H1 (cell line): ENCODE measurements at regions not wholly inside any gene's neighbourhood (a gene's known extent, or its start where the extent isn't known, plus 50 kb on each side); places are given as distances from the start of the nearest gene placed in this dataset.

Experiments used
- CTCF ChIA-PET: fragments of 300-600 bp; sonication (Branson Sonifier 250); formaldehyde crosslinking; loops from one replicate; lab custom pipeline; 2021; ENCODE audit not compliant: partially characterized antibody; lab: Charles Lee
- POLR2A ChIA-PET: fragments of 300-600 bp; sonication (Branson Sonifier 250); formaldehyde crosslinking; loops from one replicate; lab custom pipeline; 2021; ENCODE audit warnings: inconsistent platforms; ENCODE audit not compliant: partially characterized antibody; lab: Charles Lee
- DNase-seq, 2 experiments: peaks; one replicate each; pipeline versions ENCODE4 v3.0.0 to v3.0.0-alpha.2; 2010 to 2022; ENCODE audit warnings: low spot score in 2 of 2, low read depth in 1 of 2, mixed read lengths in 1 of 2
- FAIRE-seq: peaks from 2 replicates; lab custom pipeline; 2011; peaks lifted over from hg19 to GRCh38; lab: Jason Lieb, UNC
- H2AFZ ChIP-seq: 2 replicates; pipeline ENCODE4 v1.8.1; 2012; ENCODE audit warnings: low read length, inconsistent platforms
- H2AK5ac ChIP-seq: 2 replicates; pipeline ENCODE4 v1.6.1; 2013; ENCODE audit warnings: low read depth, low read length
- H2BK120ac ChIP-seq: replicated peaks from 2 replicates; pipeline ENCODE3; 2013; ENCODE audit warnings: low read depth, low read length, inconsistent platforms
- H2BK12ac ChIP-seq: 2 replicates; pipeline ENCODE4 v1.6.1; 2013; ENCODE audit warnings: low read depth, low read length
- H2BK15ac ChIP-seq: 2 replicates; pipeline ENCODE4 v1.6.1; 2013; ENCODE audit warnings: low read length
- H2BK20ac ChIP-seq: 2 replicates; pipeline ENCODE4 v1.6.1; 2013; ENCODE audit warnings: low read length
- H2BK5ac ChIP-seq: 2 replicates; pipeline ENCODE4 v1.6.1; 2013; ENCODE audit warnings: low read depth, low read length
- H3K14ac ChIP-seq: 2 replicates; pipeline ENCODE4 v1.6.1; 2013; ENCODE audit warnings: inconsistent platforms; ENCODE audit not compliant: insufficient read length
- H3K18ac ChIP-seq: 2 replicates; pipeline ENCODE4 v1.6.1; 2013; ENCODE audit warnings: low read length; ENCODE audit errors: extremely low read depth
- H3K23ac ChIP-seq: 2 replicates; pipeline ENCODE4 v1.6.1; 2013; ENCODE audit warnings: inconsistent platforms; ENCODE audit not compliant: insufficient read length
- H3K23me2 ChIP-seq: 2 replicates; pipeline ENCODE4 v1.6.1; 2013; ENCODE audit warnings: low read depth, low read length
- H3K27ac ChIP-seq: 2 replicates; pipeline ENCODE4 v1.6.1; 2011; ENCODE audit warnings: low read depth, low read length, inconsistent platforms
- H3K27me3 ChIP-seq, 4 experiments: replicated peaks in 1 of 4; 1 replicate in 1 of 4; 2 replicates in 3 of 4; pipeline versions ENCODE4 v1.6.1 to v1.8.1; 2011 to 2013; ENCODE audit warnings: low read length in 3 of 4, mild to moderate bottlenecking in 3 of 4, inconsistent platforms in 2 of 4, mixed read lengths in 2 of 4, moderate library complexity in 1 of 4; ENCODE audit not compliant: control insufficient read depth in 3 of 4, insufficient read depth in 3 of 4; ENCODE audit errors: extremely low read depth in 1 of 4
- H3K36me3 ChIP-seq, 4 experiments: 2 replicates each; pipeline versions ENCODE4 v1.6.1 to v1.8.1; 2011 to 2013; ENCODE audit warnings: mild to moderate bottlenecking in 4 of 4, low read length in 3 of 4, moderate library complexity in 2 of 4, control low read depth in 1 of 4, inconsistent platforms in 1 of 4; ENCODE audit not compliant: insufficient read depth in 4 of 4, control insufficient read depth in 2 of 4
- H3K4ac ChIP-seq: replicated peaks from 2 replicates; pipeline ENCODE3; 2013; ENCODE audit warnings: low read length, low read depth, mixed read lengths, inconsistent platforms; ENCODE audit not compliant: insufficient read length
- H3K4me1 ChIP-seq, 4 experiments: replicated peaks in 1 of 4; 1 replicate in 1 of 4; 2 replicates in 3 of 4; pipeline versions ENCODE4 v1.6.1 to v1.8.1; 2011 to 2013; ENCODE audit warnings: low read length in 3 of 4, inconsistent platforms in 2 of 4, mixed read lengths in 1 of 4; ENCODE audit not compliant: insufficient read depth in 4 of 4, control insufficient read depth in 3 of 4
- H3K4me2 ChIP-seq, 2 experiments: 2 replicates each; pipeline versions ENCODE4 v1.6.1 to v1.8.1; 2011 to 2013; ENCODE audit warnings: low read depth in 2 of 2, low read length in 2 of 2, control low read depth in 1 of 2, inconsistent platforms in 1 of 2, mild to moderate bottlenecking in 1 of 2; ENCODE audit not compliant: insufficient read depth in 1 of 2
- H3K4me3 ChIP-seq, 4 experiments: fragments of 200-600, 300-600 bp in 1 of 4; sonication (generic), shearing (Covaris generic), sonication (Bioruptor Twin) in 1 of 4; 2 replicates each; pipeline versions ENCODE4 v1.5.1 to v1.8.1; 2011 to 2016; ENCODE audit warnings: low read length in 4 of 4, low read depth in 3 of 4, control low read depth in 2 of 4, inconsistent platforms in 2 of 4, mild to moderate bottlenecking in 2 of 4, mixed read lengths in 1 of 4, moderate library complexity in 1 of 4; ENCODE audit not compliant: insufficient read depth in 2 of 4; ENCODE audit errors: extremely low read depth in 1 of 4
- H3K56ac ChIP-seq: replicated peaks from 2 replicates; pipeline ENCODE3; 2013; ENCODE audit warnings: low read depth, mild to moderate bottlenecking, mixed read lengths, low read length, inconsistent platforms; ENCODE audit not compliant: insufficient read length
- H3K79me1 ChIP-seq: 2 replicates; pipeline ENCODE4 v1.6.1; 2013; ENCODE audit warnings: low read depth, low read length, control low read depth
- H3K79me2 ChIP-seq, 2 experiments: 2 replicates each; pipeline versions ENCODE4 v1.6.1 to v1.8.1; 2012 to 2013; ENCODE audit warnings: low read length in 2 of 2, mild to moderate bottlenecking in 2 of 2, inconsistent platforms in 1 of 2; ENCODE audit not compliant: insufficient read depth in 2 of 2, control insufficient read depth in 1 of 2
- H3K9ac ChIP-seq, 4 experiments: replicated peaks in 1 of 4; 1 replicate in 1 of 4; 2 replicates in 3 of 4; pipeline versions ENCODE4 v1.6.1 to v1.8.1; 2011 to 2013; ENCODE audit warnings: low read depth in 3 of 4, low read length in 3 of 4, control low read depth in 2 of 4, mild to moderate bottlenecking in 2 of 4, moderate library complexity in 2 of 4, inconsistent platforms in 1 of 4; ENCODE audit errors: extremely low read depth in 1 of 4
- H3K9me3 ChIP-seq, 2 experiments: 2 replicates each; pipeline versions ENCODE4 v1.6.1 to v1.8.1; 2012 to 2013; ENCODE audit warnings: mild to moderate bottlenecking in 2 of 2, moderate library complexity in 2 of 2, control low read depth in 1 of 2, inconsistent platforms in 1 of 2, low read depth in 1 of 2, low read length in 1 of 2, mixed read lengths in 1 of 2; ENCODE audit not compliant: insufficient read depth in 2 of 2
- H4K20me1 ChIP-seq, 2 experiments: replicated peaks in 1 of 2; 2 replicates each; pipeline versions ENCODE3 to v1.8.1; 2011 to 2013; ENCODE audit warnings: inconsistent platforms in 2 of 2, low read length in 2 of 2, mild to moderate bottlenecking in 1 of 2; ENCODE audit not compliant: insufficient read depth in 2 of 2, control insufficient read depth in 1 of 2
- H4K5ac ChIP-seq: 2 replicates; pipeline ENCODE4 v1.6.1; 2013; ENCODE audit warnings: low read length, low read depth, mixed read lengths, inconsistent platforms; ENCODE audit not compliant: insufficient read length
- H4K8ac ChIP-seq: 2 replicates; pipeline ENCODE4 v1.8.0; 2013; ENCODE audit warnings: mild to moderate bottlenecking, moderate library complexity, low read length, inconsistent platforms; ENCODE audit not compliant: insufficient read depth; ENCODE audit errors: extremely low read depth
- H4K91ac ChIP-seq: replicated peaks from 2 replicates; pipeline ENCODE3; 2013; ENCODE audit warnings: low read length, mixed read lengths, inconsistent platforms; ENCODE audit not compliant: insufficient read length
- KDM5A ChIP-seq: fragments of 200-600 bp; IDR thresholded peaks from 2 replicates; pipeline ENCODE4 v1.7.1; 2012; ENCODE audit warnings: mild to moderate bottlenecking, low read length, inconsistent platforms, mixed read lengths
- RFX5 ChIP-seq: IDR thresholded peaks from 2 replicates; pipeline ENCODE4 v1.6.1; 2011; ENCODE audit warnings: low read depth, low read length, improper control_type of control experiment, borderline replicate concordance
- SAP30 ChIP-seq: fragments of 300-600 bp; sonication (generic); IDR thresholded peaks from 2 replicates; pipeline ENCODE4 v1.7.1; 2012; ENCODE audit warnings: low read length, moderate library complexity, mild to moderate bottlenecking, inconsistent platforms; ENCODE audit not compliant: insufficient read depth, insufficient replicate concordance
- WGBS, 2 experiments: shearing (Covaris generic) in 1 of 2; methylation state at CpG; one replicate each; pipeline versions ENCODE4 v1.1.6 to v1.1.7; 2013 to 2015; ENCODE audit warnings: low lambda C conversion rate in 2 of 2, mixed read lengths in 2 of 2, inconsistent platforms in 1 of 2, low coverage in 1 of 2, missing lambda C conversion rate in 1 of 2; ENCODE audit not compliant: insufficient replicate concordance in 2 of 2, insufficient coverage in 1 of 2, insufficient read length in 1 of 2; ENCODE audit errors: extremely low coverage in 1 of 2, missing lambda C conversion rate in 1 of 2; 5-methylcytosine and 5-hydroxymethylcytosine counted together

DNA sequence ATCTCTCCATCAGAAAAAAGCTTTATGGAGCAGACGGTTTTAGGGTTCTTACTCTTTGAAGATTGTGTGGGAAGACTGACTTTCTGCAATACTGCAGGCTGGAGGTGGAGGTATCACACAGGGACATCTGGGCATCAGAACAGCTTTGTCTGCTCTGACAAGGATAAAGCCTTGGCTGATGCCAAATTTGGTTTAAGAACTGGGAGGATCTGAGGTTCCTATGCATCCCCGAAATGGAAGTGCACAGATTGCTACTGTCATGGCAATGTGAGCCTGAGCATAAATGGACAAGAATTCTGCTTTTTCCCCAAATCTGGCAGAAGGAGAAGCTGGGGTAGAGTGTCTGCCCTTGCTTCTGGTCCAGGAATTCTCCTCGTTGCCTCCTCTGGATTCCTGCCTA is 424.3 kb downstream of the SLC4A3 start:
- Histone ChIP-seq H3K4me2 (no peak overlapping the region), H2AFZ (no peak overlapping the region), H3K56ac (no peak overlapping the region), H2BK12ac (no peak overlapping the region), H3K27ac (no peak overlapping the region), H3K4me3 (no peak overlapping the region), H3K23me2 (no peaks in the 10 kb centered on the region), H3K23ac (no peak overlapping the region), H3K27me3 (no peaks in the 10 kb centered on the region), H3K14ac (no peak overlapping the region), H4K5ac (no peak overlapping the region), H3K79me2 (no peaks in the 10 kb centered on the region), H2BK15ac (no peak overlapping the region), H4K8ac (no peak overlapping the region), H4K20me1 (no peaks in the 10 kb centered on the region), H3K9ac (no peak overlapping the region), H3K4me1 (no peaks in the 10 kb centered on the region), H2BK20ac (no peak overlapping the region), H3K79me1 (no peaks in the 10 kb centered on the region), H3K4ac (no peak overlapping the region), H4K91ac (no peak overlapping the region), H2BK120ac (no peak overlapping the region), H3K18ac (no peak overlapping the region), H2BK5ac (no peak overlapping the region), H3K36me3 (no peaks in the 10 kb centered on the region), H3K9me3 (peaks cover 4 to 8% of the 10 kb centered on the region in 2 experiments; a peak in 1 of 4 replicates), H2AK5ac (no peak overlapping the region)
- CTCF ChIA-PET: interaction anchor here (1.0 to 1.5 kb wide), 4 partner anchors 17 to 314 kb away, joined by 3 to 5 read pairs (median 4); no protein-coding TSS in a partner anchor
- DNase-seq (no peak), FAIRE-seq (no peak)
- 87% methylated on average over 3 of the region's 3 CpGs; no CpG with 5 or more reads in 1 of the 2 experiments for WGBS, 2 experiments
- POLR2A ChIA-PET: interaction anchor here (0.9 kb wide), 1 partner anchor 31 kb away, joined by 4 read pairs; no protein-coding TSS in a partner anchor
- TF ChIP-seq RFX5 (no peak), KDM5A (no peak), SAP30 (no peak)
